ENCODE measurements at regions not wholly inside any gene's neighbourhood (a gene's known extent, or its start where the extent isn't known, plus 50 kb on each side); places are given as distances from the start of the nearest gene placed in this dataset.
"Not testable (repeated sequence)": the region's sequence is repeated elsewhere in the genome, so short reads cannot be mapped to it uniquely, and the experiment has no call there.

DNA sequence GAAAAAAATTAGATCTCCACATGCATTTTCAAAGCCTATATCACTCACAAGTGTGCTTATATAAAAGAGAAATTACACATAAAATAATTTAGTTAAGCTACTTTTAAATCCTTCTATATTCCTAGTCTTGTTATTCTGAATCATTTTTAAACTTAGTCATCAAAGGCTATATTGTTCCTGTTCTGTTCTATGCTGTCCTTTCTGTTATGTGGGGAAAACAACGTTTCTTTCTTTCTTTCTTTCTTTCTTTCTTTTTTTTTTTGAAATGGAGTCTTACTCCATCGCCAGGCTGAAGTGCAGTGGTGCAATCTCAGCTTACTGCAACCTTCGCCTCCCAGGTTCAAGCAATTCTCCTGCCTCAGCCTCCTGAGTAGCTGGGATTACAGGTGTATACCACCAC, 389.2 kb upstream of the FTMT start:
- Histone ChIP-seq H3K36me3 (ENCODE audit: control insufficient read depth in 2 of 2, insufficient read depth in 2 of 2, low read length in 2 of 2) (no peaks in the 10 kb centered on the region), H3K27me3 (ENCODE audit: control insufficient read depth in 2 of 2, insufficient read depth in 2 of 2, low read length in 2 of 2) (no peaks in the 10 kb centered on the region), H3K9me3 (ENCODE audit: control insufficient read depth in 2 of 2, low read length in 2 of 2) (no peaks in the 10 kb centered on the region), H3K4me1 (ENCODE audit: control insufficient read depth in 2 of 2, insufficient read depth in 2 of 2, low read length in 2 of 2) (no peaks in the 10 kb centered on the region), H3K9ac (ENCODE audit: low read depth in 1 of 2, low read length in 2 of 2) (no peak overlapping the region), H3K4me3 (ENCODE audit: low read length in 2 of 2) (no peak overlapping the region), H3K27ac (ENCODE audit: low read depth in 2 of 2, low read length in 2 of 2) (no peak overlapping the region)

DNA sequence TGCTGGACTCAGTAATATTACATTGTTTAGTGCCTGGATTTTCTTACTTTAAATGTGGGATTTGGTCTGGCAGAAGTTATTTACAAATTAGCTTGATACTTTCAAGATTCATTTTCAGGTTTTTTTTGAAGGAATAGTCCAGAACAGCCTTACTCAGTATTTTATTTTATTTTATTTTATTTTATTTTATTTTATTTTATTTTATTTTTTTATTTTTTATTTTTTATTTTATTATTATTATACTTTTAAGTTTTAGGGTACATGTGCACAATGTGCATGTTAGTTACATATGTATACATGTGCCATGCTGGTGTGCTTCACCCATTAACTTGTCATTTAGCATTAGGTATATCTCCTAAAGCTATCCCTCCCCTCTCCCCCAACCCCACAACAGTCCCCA, 380.5 kb upstream of the FTMT start:
- not testable (repeated sequence) for H3K9me3 ChIP-seq (ENCODE audit: control insufficient read depth in 2 of 2, low read length in 2 of 2); H3K4me1 ChIP-seq (ENCODE audit: control insufficient read depth in 2 of 2, insufficient read depth in 2 of 2, low read length in 2 of 2); H3K27me3 ChIP-seq (ENCODE audit: control insufficient read depth in 2 of 2, insufficient read depth in 2 of 2, low read length in 2 of 2); H3K9ac ChIP-seq (ENCODE audit: low read depth in 1 of 2, low read length in 2 of 2); H3K36me3 ChIP-seq (ENCODE audit: control insufficient read depth in 2 of 2, insufficient read depth in 2 of 2, low read length in 2 of 2); H3K4me3 ChIP-seq (ENCODE audit: low read length in 2 of 2); H3K27ac ChIP-seq (ENCODE audit: low read depth in 2 of 2, low read length in 2 of 2)

DNA sequence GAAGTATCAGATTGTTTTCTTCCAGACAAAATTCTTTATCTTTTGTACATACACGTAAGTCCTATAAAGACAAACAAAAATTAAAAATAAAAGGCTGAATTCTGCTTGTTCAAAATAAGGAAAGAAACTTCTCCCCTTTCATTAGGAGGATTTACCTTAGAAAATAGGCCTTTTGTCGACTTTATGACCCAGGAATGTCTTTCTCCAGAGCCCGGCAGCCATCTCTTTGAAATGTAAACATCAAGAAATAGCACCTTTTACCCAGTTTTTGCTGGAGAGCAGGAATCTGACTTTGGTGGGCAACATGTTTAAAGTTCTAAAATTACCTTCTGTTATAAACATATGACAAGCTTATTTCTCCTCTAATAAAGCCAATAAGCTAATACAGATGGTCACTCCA, 373.0 kb upstream of the FTMT start:
- Histone ChIP-seq H3K9ac (ENCODE audit: low read depth in 1 of 2, low read length in 2 of 2) (no peak overlapping the region), H3K4me3 (ENCODE audit: low read length in 2 of 2) (no peak overlapping the region), H3K9me3 (ENCODE audit: control insufficient read depth in 2 of 2, low read length in 2 of 2) (no peaks in the 10 kb centered on the region), H3K4me1 (ENCODE audit: control insufficient read depth in 2 of 2, insufficient read depth in 2 of 2, low read length in 2 of 2) (no peaks in the 10 kb centered on the region), H3K27ac (ENCODE audit: low read depth in 2 of 2, low read length in 2 of 2) (no peak overlapping the region), H3K27me3 (ENCODE audit: control insufficient read depth in 2 of 2, insufficient read depth in 2 of 2, low read length in 2 of 2) (no peaks in the 10 kb centered on the region), H3K36me3 (ENCODE audit: control insufficient read depth in 2 of 2, insufficient read depth in 2 of 2, low read length in 2 of 2) (no peaks in the 10 kb centered on the region)

DNA sequence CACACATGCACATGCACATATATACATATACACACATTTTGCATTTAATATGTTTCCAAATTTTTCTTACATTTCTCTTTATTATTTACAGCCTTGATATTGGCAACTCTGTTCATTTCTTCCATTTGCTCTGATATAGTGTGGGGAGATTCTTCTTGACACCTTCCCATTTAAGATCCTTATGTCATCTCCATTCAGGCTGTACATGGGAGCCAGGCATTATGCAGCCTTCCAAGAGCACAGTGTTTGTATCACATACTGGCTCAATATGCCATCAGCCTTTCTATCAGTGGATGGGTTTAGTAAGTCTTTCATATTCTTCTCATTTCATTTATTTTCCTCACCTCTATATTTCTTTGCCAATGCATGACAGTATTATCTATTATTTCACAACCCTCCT, 372.3 kb upstream of the FTMT start:
- H3K4me1 ChIP-seq (ENCODE audit: control insufficient read depth in 2 of 2, insufficient read depth in 2 of 2, low read length in 2 of 2), result no peaks in the 10 kb centered on the region
- no peak overlapping the region for H3K27ac ChIP-seq (ENCODE audit: low read depth in 2 of 2, low read length in 2 of 2)
- no peaks in the 10 kb centered on the region for H3K36me3 ChIP-seq (ENCODE audit: control insufficient read depth in 2 of 2, insufficient read depth in 2 of 2, low read length in 2 of 2)
- H3K9ac ChIP-seq (ENCODE audit: low read depth in 1 of 2, low read length in 2 of 2), result no peak overlapping the region
- H3K4me3 ChIP-seq (ENCODE audit: low read length in 2 of 2), result no peak overlapping the region
- no peaks in the 10 kb centered on the region for H3K9me3 ChIP-seq (ENCODE audit: control insufficient read depth in 2 of 2, low read length in 2 of 2)
- H3K27me3 ChIP-seq (ENCODE audit: control insufficient read depth in 2 of 2, insufficient read depth in 2 of 2, low read length in 2 of 2), result no peaks in the 10 kb centered on the region

DNA sequence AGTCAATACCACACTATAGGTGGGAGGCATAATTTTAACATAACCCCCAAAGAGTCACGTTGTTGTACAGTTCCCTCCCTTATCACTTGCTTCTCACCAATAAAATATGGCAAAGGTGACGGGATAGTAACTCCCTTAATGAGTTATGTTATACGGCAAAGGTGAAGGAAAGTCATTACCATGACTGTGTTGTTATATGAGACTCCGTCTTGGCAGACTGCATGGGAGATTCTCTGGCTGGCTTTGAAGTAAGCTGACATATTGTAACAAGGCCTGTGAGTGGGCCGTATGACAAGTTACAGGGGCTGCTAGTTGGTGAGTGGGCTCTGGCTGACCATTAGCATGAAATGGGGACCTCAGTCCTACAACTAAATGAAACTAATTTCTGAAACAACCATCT, 366.4 kb upstream of the FTMT start:
- no peak overlapping the region for H3K27ac ChIP-seq (ENCODE audit: low read depth in 2 of 2, low read length in 2 of 2)
- H3K9me3 ChIP-seq (ENCODE audit: control insufficient read depth in 2 of 2, low read length in 2 of 2), result no peaks in the 10 kb centered on the region
- no peaks in the 10 kb centered on the region for H3K4me1 ChIP-seq (ENCODE audit: control insufficient read depth in 2 of 2, insufficient read depth in 2 of 2, low read length in 2 of 2)
- no peaks in the 10 kb centered on the region for H3K27me3 ChIP-seq (ENCODE audit: control insufficient read depth in 2 of 2, insufficient read depth in 2 of 2, low read length in 2 of 2)
- no peak overlapping the region for H3K9ac ChIP-seq (ENCODE audit: low read depth in 1 of 2, low read length in 2 of 2)
- H3K36me3 ChIP-seq (ENCODE audit: control insufficient read depth in 2 of 2, insufficient read depth in 2 of 2, low read length in 2 of 2), result no peaks in the 10 kb centered on the region
- no peak overlapping the region for H3K4me3 ChIP-seq (ENCODE audit: low read length in 2 of 2)

DNA sequence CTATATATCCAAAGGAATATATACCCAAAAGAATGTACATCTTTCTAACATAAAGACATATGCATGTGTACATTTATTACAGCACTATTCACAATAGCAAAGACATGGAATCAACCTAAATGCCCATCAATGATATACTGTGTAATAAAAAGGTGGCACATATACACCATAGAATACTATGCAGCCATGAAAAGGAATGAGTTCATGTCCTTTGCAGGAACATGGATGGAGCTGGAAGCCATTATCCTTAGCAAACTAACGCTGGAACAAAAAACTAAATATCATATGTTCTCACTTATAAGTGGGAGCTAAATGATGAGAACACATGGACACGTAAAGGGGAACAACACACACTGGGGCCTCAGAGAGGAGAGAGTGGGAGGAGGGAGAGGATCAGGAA, 365.7 kb upstream of the FTMT start:
- not testable (repeated sequence) for H3K9ac ChIP-seq (ENCODE audit: low read depth in 1 of 2, low read length in 2 of 2); H3K9me3 ChIP-seq (ENCODE audit: control insufficient read depth in 2 of 2, low read length in 2 of 2); H3K4me3 ChIP-seq (ENCODE audit: low read length in 2 of 2); H3K27me3 ChIP-seq (ENCODE audit: control insufficient read depth in 2 of 2, insufficient read depth in 2 of 2, low read length in 2 of 2); H3K27ac ChIP-seq (ENCODE audit: low read depth in 2 of 2, low read length in 2 of 2); H3K4me1 ChIP-seq (ENCODE audit: control insufficient read depth in 2 of 2, insufficient read depth in 2 of 2, low read length in 2 of 2); H3K36me3 ChIP-seq (ENCODE audit: control insufficient read depth in 2 of 2, insufficient read depth in 2 of 2, low read length in 2 of 2)

DNA sequence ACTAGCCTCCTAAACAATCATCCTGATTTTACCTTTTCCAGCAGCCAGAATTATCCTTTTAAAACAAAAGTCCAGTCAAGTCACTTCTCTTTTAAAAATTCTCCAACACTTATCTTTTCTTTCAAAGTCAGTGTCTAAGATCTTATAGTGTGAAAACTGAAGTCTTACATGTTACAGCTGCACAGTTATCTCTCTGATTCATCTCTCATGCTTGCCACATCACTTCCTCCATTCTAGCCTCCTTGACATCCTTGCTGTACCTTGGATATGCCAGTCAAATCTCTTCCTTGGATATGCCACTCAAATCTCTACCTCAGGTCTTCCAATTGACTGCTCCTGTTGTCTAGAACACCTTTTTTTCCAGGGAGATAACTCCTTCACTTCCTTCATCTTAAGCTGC, 361.7 kb upstream of the FTMT start:
- Histone ChIP-seq H3K4me3 (ENCODE audit: low read length in 2 of 2) (no peak overlapping the region), H3K9ac (ENCODE audit: low read depth in 1 of 2, low read length in 2 of 2) (no peak overlapping the region), H3K36me3 (ENCODE audit: control insufficient read depth in 2 of 2, insufficient read depth in 2 of 2, low read length in 2 of 2) (no peaks in the 10 kb centered on the region), H3K4me1 (ENCODE audit: control insufficient read depth in 2 of 2, insufficient read depth in 2 of 2, low read length in 2 of 2) (no peaks in the 10 kb centered on the region), H3K27me3 (ENCODE audit: control insufficient read depth in 2 of 2, insufficient read depth in 2 of 2, low read length in 2 of 2) (no peaks in the 10 kb centered on the region), H3K27ac (ENCODE audit: low read depth in 2 of 2, low read length in 2 of 2) (no peak overlapping the region), H3K9me3 (ENCODE audit: control insufficient read depth in 2 of 2, low read length in 2 of 2) (no peaks in the 10 kb centered on the region)

DNA sequence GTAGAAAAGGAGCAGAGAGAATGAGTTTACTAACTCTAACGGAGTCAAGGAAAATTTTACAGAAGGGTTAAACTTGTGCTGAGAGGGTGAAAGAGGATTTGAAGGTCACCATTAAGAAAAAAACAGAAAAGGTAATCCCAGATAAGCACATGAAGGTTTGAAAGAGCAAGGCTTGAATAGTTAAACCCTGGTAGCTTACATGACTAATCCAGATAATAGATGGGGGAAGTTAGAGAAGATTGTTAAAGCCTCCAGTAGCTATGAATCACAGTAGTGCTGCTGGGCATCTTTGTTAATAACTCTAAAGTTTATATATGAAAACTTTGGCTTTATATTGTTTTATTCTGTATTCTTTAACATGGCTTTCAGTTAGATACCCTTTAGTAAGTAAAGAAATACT, 354.5 kb upstream of the FTMT start:
- Histone ChIP-seq H3K9ac (ENCODE audit: low read depth in 1 of 2, low read length in 2 of 2) (no peak overlapping the region), H3K36me3 (ENCODE audit: control insufficient read depth in 2 of 2, insufficient read depth in 2 of 2, low read length in 2 of 2) (no peaks in the 10 kb centered on the region), H3K4me3 (ENCODE audit: low read length in 2 of 2) (no peak overlapping the region), H3K27me3 (ENCODE audit: control insufficient read depth in 2 of 2, insufficient read depth in 2 of 2, low read length in 2 of 2) (no peaks in the 10 kb centered on the region), H3K27ac (ENCODE audit: low read depth in 2 of 2, low read length in 2 of 2) (no peak overlapping the region), H3K9me3 (ENCODE audit: control insufficient read depth in 2 of 2, low read length in 2 of 2) (no peaks in the 10 kb centered on the region), H3K4me1 (ENCODE audit: control insufficient read depth in 2 of 2, insufficient read depth in 2 of 2, low read length in 2 of 2) (no peaks in the 10 kb centered on the region)

DNA sequence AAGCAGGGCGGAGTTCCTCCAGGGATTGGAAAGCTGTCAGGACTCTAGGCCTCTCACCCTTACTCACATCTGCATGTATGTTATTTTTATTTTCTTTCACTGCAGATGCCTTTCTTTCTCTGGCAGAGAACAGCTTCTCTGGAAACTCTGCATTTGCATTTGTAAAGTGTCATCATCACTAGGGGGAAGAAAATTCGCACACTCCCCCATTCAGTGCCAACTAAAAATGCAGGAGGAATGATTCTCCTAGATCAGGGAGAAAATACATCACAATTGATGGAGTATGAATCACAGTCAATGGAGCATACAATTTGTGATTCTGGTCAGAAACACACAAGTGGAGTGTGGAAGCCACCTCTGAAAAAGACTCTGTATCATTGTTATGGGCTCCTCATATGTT, 351.4 kb upstream of the FTMT start:
- Histone ChIP-seq H3K9ac (ENCODE audit: low read depth in 1 of 2, low read length in 2 of 2) (no peak overlapping the region), H3K9me3 (ENCODE audit: control insufficient read depth in 2 of 2, low read length in 2 of 2) (no peaks in the 10 kb centered on the region), H3K27me3 (ENCODE audit: control insufficient read depth in 2 of 2, insufficient read depth in 2 of 2, low read length in 2 of 2) (no peaks in the 10 kb centered on the region), H3K36me3 (ENCODE audit: control insufficient read depth in 2 of 2, insufficient read depth in 2 of 2, low read length in 2 of 2) (no peaks in the 10 kb centered on the region), H3K4me1 (ENCODE audit: control insufficient read depth in 2 of 2, insufficient read depth in 2 of 2, low read length in 2 of 2) (no peaks in the 10 kb centered on the region), H3K27ac (ENCODE audit: low read depth in 2 of 2, low read length in 2 of 2) (no peak overlapping the region), H3K4me3 (ENCODE audit: low read length in 2 of 2) (no peak overlapping the region)

DNA sequence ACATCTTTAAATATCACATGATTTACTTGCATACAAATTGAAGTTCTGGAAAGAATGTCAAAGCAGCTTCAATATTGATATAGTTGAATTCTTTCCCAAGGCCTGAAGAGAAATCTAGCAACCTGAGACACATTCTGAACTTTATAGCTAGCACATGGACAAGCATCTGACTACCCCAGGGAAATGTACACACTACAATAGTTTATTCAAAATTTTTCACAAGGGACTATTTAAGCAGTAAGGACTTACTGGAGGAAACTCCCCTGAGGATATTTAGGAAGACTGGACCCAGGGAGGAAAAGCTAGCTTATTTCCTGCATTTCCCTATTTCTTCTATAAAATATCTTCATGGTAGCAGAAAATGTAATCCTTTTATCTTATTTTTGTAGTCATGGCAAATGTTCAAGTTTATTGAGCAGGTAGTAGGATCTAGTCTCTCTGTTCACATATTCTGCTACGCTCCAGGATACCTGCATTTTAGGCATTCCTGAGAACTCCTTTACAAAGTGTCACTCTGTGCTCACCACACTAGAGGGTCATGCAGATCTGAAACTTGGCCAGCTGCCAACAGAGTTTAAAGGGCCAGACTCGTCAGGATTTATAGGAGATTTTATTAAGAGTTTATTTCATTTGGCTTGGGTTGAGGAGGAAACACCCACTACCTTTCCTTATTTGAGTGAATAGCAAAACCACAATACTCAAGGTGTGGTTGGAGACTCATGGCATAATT, 348.4 kb upstream of the FTMT start:
- Histone ChIP-seq H3K4me1 (ENCODE audit: control insufficient read depth in 2 of 2, insufficient read depth in 2 of 2, low read length in 2 of 2) (no peaks in the 10 kb centered on the region), H3K9me3 (ENCODE audit: control insufficient read depth in 2 of 2, low read length in 2 of 2) (no peaks in the 10 kb centered on the region), H3K27me3 (ENCODE audit: control insufficient read depth in 2 of 2, insufficient read depth in 2 of 2, low read length in 2 of 2) (no peaks in the 10 kb centered on the region), H3K9ac (ENCODE audit: low read depth in 1 of 2, low read length in 2 of 2) (no peak overlapping the region), H3K4me3 (ENCODE audit: low read length in 2 of 2) (no peak overlapping the region), H3K27ac (ENCODE audit: low read depth in 2 of 2, low read length in 2 of 2) (no peak overlapping the region), H3K36me3 (ENCODE audit: control insufficient read depth in 2 of 2, insufficient read depth in 2 of 2, low read length in 2 of 2) (no peaks in the 10 kb centered on the region)

DNA sequence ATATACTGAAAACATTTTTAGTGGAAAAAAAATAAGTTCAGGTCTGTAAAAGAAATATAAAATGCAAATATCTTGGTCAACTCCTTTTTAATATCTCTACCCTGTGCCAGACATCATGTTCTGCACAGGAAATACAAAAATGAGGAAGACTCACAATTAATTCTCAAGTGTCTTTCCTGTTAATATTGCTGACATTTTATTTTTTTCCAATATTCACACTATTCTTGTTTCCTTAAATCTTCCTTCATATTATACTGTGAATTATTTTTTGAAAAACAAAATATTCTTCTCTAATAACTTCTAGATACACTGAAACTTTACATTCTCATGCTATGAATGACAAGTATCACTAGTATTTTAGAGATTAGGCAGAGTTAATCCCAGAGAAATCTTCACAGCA, 334.7 kb upstream of the FTMT start:
- H3K4me3 ChIP-seq (ENCODE audit: low read length in 2 of 2), result no peak overlapping the region
- H3K27ac ChIP-seq (ENCODE audit: low read depth in 2 of 2, low read length in 2 of 2), result no peak overlapping the region
- H3K27me3 ChIP-seq (ENCODE audit: control insufficient read depth in 2 of 2, insufficient read depth in 2 of 2, low read length in 2 of 2), result no peaks in the 10 kb centered on the region

More for the DNA sequence above, 334.7 kb upstream of the FTMT start:
- H3K9me3 ChIP-seq (ENCODE audit: control insufficient read depth in 2 of 2, low read length in 2 of 2), result no peaks in the 10 kb centered on the region
- no peaks in the 10 kb centered on the region for H3K36me3 ChIP-seq (ENCODE audit: control insufficient read depth in 2 of 2, insufficient read depth in 2 of 2, low read length in 2 of 2)
- H3K9ac ChIP-seq (ENCODE audit: low read depth in 1 of 2, low read length in 2 of 2), result no peak overlapping the region
- H3K4me1 ChIP-seq (ENCODE audit: control insufficient read depth in 2 of 2, insufficient read depth in 2 of 2, low read length in 2 of 2), result no peaks in the 10 kb centered on the region

Data from mucosa of rectum (tissue), 2 donors.